Ovary (tissue), 7 donors: ENCODE measurements at regions not wholly inside any gene's neighbourhood (a gene's known extent, or its start where the extent isn't known, plus 50 kb on each side); places are given as distances from the start of the nearest gene placed in this dataset.

Experiments used
- DNase-seq, 5 donors: peaks; one replicate each; pipeline ENCODE4 v3.0.0-alpha.2; 2019 to 2020
- H3K27ac ChIP-seq, 2 donors: fragments of 200-600 bp; one replicate each; pipeline versions ENCODE4 v1.5.1 to v1.8.0; 2019 to 2022
- H3K27me3 ChIP-seq: fragments of 200-600 bp; one replicate; pipeline ENCODE4 v1.8.0; 2022
- H3K36me3 ChIP-seq: fragments of 200-600 bp; sonication (generic); one replicate; pipeline ENCODE4 v1.5.1; 2019
- H3K4me1 ChIP-seq: one replicate; pipeline ENCODE4 v1.8.1; 2013; ENCODE audit warnings: mild to moderate bottlenecking, moderate library complexity; ENCODE audit not compliant: insufficient read depth
- H3K4me3 ChIP-seq: fragments of 200-600 bp; sonication (generic); one replicate; pipeline ENCODE4 v1.5.1; 2017
- H3K9me3 ChIP-seq, 2 donors: fragments of 200-600 bp in 1 of 2; sonication (generic) in 1 of 2; one replicate each; pipeline versions ENCODE4 v1.5.1 to v1.8.1; 2013 to 2019; ENCODE audit warnings: mild to moderate bottlenecking in 1 of 2, moderate library complexity in 1 of 2
- EP300 ChIP-seq: sonication (generic); formaldehyde crosslinking; IDR thresholded peaks from one replicate; pipeline ENCODE4 v1.6.1; 2017; ENCODE audit warnings: antibody characterized with exemption
- POLR2A ChIP-seq: fragments of 450-650 bp; IDR thresholded peaks from one replicate; pipeline ENCODE4 v1.6.1; 2017; ENCODE audit warnings: antibody characterized with exemption, mild to moderate bottlenecking, moderate library complexity
- WGBS, 3 donors: extraction: QIAGEN DNeasy Blood & Tissue Kit in 1 of 3; methylation state at CpG; one replicate each; pipeline versions ENCODE4 v1.1.5 to v1.1.7; 2013 to 2017; 5-methylcytosine and 5-hydroxymethylcytosine counted together
- intact Hi-C, 4 donors: fragments of 100-400 bp; cut with DNase I; formaldehyde crosslinking; loops; one replicate each; pipeline versions ENCODE4 v1.11.0 to v1.15.1; 2022 to 2023
- TF ChIP-seq, protein P1 (sequence below), 3 donors: fragments of 450-650 bp in 2 of 3; fragments of 200-600 bp in 1 of 3; IDR thresholded peaks; one replicate each; pipeline versions ENCODE4 v1.5.1 to v1.8.0; 2016 to 2022; ENCODE audit warnings: antibody characterized with exemption in 3 of 3, mild to moderate bottlenecking in 1 of 3
- donor health status: DM: no; HTN: no; CAD: no; lungs with moderate emphysema.
- donor health status: DM: no; HTN: no; CAD: no.
- donor health status: Bipolar disorder and iron deficiency.
- donor health status: DM: no; HTN: no; CAD: no.
- donor health status: DM: yes; HTN: yes; CAD: no.

DNA sequence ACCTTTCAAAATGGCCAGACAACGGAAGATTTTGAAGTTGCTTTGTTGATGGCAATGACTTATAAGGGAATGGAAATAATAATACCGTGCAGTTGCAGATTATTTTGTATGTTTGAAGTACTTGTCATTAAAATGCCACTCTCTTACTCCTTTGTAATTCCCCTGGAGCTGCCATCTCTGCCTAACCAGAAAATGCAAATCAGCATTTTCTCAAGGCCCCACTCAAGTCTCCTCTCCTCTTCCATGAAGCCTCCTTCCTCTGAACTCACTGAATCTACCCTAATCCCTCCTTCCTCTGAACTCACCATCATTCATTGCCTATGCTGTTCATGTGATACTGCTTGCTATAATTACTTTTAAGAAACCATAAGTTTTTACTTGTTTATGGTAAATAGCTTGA lies 60.2 kb upstream of the RBPJ start:
- no peaks in the 10 kb centered on the region for H3K9me3 ChIP-seq
- WGBS, 3 donors: 83 to 89% (median 86%) methylated on average over 2 of the region's 2 CpGs
- intact Hi-C loops: no loop called here
- H3K27me3 ChIP-seq: no peaks in the 10 kb centered on the region
- H3K4me1 ChIP-seq: peaks cover 1% of the 10 kb centered on the region
- no peaks in the 10 kb centered on the region for H3K36me3 ChIP-seq
- DNase-seq: no peak
- TF ChIP-seq, protein P1, sequence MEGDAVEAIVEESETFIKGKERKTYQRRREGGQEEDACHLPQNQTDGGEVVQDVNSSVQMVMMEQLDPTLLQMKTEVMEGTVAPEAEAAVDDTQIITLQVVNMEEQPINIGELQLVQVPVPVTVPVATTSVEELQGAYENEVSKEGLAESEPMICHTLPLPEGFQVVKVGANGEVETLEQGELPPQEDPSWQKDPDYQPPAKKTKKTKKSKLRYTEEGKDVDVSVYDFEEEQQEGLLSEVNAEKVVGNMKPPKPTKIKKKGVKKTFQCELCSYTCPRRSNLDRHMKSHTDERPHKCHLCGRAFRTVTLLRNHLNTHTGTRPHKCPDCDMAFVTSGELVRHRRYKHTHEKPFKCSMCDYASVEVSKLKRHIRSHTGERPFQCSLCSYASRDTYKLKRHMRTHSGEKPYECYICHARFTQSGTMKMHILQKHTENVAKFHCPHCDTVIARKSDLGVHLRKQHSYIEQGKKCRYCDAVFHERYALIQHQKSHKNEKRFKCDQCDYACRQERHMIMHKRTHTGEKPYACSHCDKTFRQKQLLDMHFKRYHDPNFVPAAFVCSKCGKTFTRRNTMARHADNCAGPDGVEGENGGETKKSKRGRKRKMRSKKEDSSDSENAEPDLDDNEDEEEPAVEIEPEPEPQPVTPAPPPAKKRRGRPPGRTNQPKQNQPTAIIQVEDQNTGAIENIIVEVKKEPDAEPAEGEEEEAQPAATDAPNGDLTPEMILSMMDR (IDR thresholded peaks at IDR 0.05): no peak
- no peak for TF ChIP-seq POLR2A
- no peak for TF ChIP-seq EP300
- no peak overlapping the region for H3K27ac ChIP-seq
- no peak overlapping the region for H3K4me3 ChIP-seq

DNA sequence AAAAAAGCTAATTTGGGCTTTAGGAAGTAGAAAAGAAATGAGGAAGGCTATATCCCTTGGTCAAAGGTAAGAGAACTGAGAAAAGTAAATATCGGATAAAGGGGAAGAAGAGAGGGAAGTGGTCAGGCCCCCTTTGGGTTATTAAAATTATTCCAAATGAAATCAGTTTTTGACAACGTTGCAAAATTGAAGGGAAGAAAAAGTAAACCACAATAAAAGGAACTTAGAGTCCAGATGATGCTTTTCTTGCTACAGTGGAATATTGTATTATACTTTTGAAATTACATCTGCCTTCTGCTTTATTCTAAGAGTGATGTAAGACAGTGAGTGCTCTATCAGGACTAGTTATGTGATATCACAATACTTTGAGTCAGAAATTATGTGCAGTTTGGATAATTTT lies 59.4 kb upstream of the RBPJ start:
- Histone ChIP-seq H3K36me3 (no peaks in the 10 kb centered on the region), H3K9me3 (no peaks in the 10 kb centered on the region), H3K4me1 (peaks cover 1% of the 10 kb centered on the region), H3K4me3 (no peak overlapping the region), H3K27me3 (no peaks in the 10 kb centered on the region), H3K27ac (no peak overlapping the region)
- 58 to 66% (median 61%) methylated on average over 2 of the region's 2 CpGs for WGBS, 3 donors
- DNase-seq: no peak
- TF ChIP-seq, protein P1 (IDR thresholded peaks at IDR 0.05): no peak
- TF ChIP-seq EP300: no peak
- no peak for TF ChIP-seq POLR2A
- intact Hi-C loops: no loop called here

DNA sequence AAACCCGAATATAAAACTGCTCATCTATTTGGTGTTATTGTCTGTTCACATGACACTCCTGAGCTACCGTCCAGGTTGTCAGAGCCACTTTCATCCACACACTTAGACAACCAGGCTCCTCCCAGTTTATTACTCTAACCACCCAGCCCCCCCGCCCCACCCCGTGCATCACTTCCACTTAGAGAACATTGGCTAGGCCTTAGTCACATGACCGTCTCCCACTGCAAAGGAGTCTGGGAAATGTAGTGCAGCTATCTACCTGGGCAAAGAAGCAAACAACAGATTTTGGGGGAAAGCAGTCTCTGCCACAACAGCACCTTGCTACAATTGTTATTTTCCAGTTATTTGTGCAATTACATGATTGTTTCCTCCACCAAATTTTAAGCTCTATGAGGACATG lies 57.6 kb upstream of the RBPJ start:
- Histone ChIP-seq H3K27me3 (no peaks in the 10 kb centered on the region), H3K4me1 (peaks cover 3% of the 10 kb centered on the region), H3K36me3 (no peaks in the 10 kb centered on the region), H3K4me3 (no peak overlapping the region), H3K9me3 (no peaks in the 10 kb centered on the region), H3K27ac (no peak overlapping the region)
- intact Hi-C loops: no loop called here
- DNase-seq: no peak
- TF ChIP-seq, protein P1 (IDR thresholded peaks at IDR 0.05): no peak
- WGBS, 3 donors: 73 to 78% (median 75%) methylated on average over 5 of the region's 5 CpGs

DNA sequence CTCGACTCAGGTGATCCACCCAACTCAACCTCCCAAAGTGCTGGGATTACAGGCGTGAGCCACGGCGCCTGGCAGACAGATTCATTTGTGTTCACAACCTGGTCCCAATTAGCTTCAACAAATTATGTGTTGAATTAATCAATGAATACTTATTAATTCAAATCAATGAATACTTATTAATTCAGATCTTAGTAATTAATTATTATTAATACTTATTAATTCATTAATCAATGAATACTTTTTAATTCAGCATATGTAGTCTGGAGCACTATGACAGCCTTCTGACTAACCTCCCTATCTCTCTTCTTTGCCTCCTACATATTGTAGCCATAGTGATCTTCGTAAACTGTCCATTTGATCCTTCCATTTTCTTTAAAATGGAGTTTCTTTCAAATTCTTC lies 56.7 kb upstream of the RBPJ start:
- no peaks in the 10 kb centered on the region for H3K9me3 ChIP-seq
- no peak overlapping the region for H3K4me3 ChIP-seq
- H3K27ac ChIP-seq: no peak overlapping the region
- TF ChIP-seq EP300: no peak
- TF ChIP-seq POLR2A: no peak
- TF ChIP-seq, protein P1 (IDR thresholded peaks at IDR 0.05): no peak
- DNase-seq: no peak
- intact Hi-C loops: no loop called here
- peaks cover 3% of the 10 kb centered on the region for H3K4me1 ChIP-seq
- no peaks in the 10 kb centered on the region for H3K36me3 ChIP-seq
- H3K27me3 ChIP-seq: no peaks in the 10 kb centered on the region
- WGBS, 3 donors: 92 to 97% (median 95%) methylated on average over 5 of the region's 5 CpGs

DNA sequence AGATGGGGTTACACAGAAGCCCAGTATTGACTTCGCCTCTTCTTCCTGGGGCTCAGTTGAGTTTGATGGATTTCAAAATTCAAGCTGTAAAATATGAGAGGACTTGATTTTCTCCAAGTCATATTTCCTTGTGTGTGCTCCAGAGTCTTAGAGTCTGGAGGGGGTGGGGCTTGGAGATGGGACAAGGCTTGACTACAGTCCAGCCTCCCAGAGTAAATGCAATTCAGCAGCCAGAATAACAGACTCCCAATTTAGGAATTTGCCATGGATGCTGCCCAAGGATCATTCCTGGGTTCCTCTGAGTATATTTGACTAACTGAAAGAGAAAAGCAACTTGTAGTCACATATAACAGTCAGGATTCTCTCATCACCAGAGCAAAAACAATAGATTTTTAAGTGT lies 53.7 kb upstream of the RBPJ start:
- Histone ChIP-seq H3K36me3 (no peaks in the 10 kb centered on the region), H3K27ac (no peak overlapping the region), H3K4me3 (no peak overlapping the region), H3K9me3 (no peaks in the 10 kb centered on the region), H3K27me3 (no peaks in the 10 kb centered on the region), H3K4me1 (peaks cover 3% of the 10 kb centered on the region)
- DNase-seq: peak; percentile 39 to 76 (median 70)
- WGBS, 3 donors: 65 to 78% (median 71%) methylated on average over 1 of the region's 1 CpG
- TF ChIP-seq, protein P1 (IDR thresholded peaks at IDR 0.05): no peak
- no peak for TF ChIP-seq EP300
- no peak for TF ChIP-seq POLR2A
- intact Hi-C loops: no loop called here
